ENCODE measurements at regions not wholly inside any gene's neighbourhood (a gene's known extent, or its start where the extent isn't known, plus 50 kb on each side); places are given as distances from the start of the nearest gene placed in this dataset.

- TF ChIP-seq CTCF (IDR thresholded peaks at IDR 0.05) (no peak), POLR2AphosphoS5 (IDR thresholded peaks at IDR 0.05) (no peak)
- no peaks in the 10 kb centered on the region for H3K9me3 ChIP-seq
- H3K36me3 ChIP-seq = no peaks in the 10 kb centered on the region
- H3K4me1 ChIP-seq (replicated peaks) = no peaks in the 10 kb centered on the region
- no peak overlapping the region for H3K27ac ChIP-seq
- DNase-seq (ENCODE audit: low spot score) = no peak
- intact Hi-C loops (cut with DNase I) = no loop called here
- no peaks in the 10 kb centered on the region for H3K27me3 ChIP-seq (replicated peaks; ENCODE audit: insufficient read depth)
- H3K4me3 ChIP-seq = no peak overlapping the region
- WGBS = 85% methylated on average over 16 of the region's 16 CpGs
Measured at GRCh38 chr6:164105705-164106104, 691.2 kb downstream of the QKI start.

GRCh38 chr6:164104432-164104831 lies 689.9 kb downstream of the QKI start:
- 97% methylated on average over 4 of the region's 4 CpGs for WGBS
- Histone ChIP-seq H3K27me3 (replicated peaks; ENCODE audit: insufficient read depth) (no peaks in the 10 kb centered on the region), H3K4me1 (replicated peaks) (no peaks in the 10 kb centered on the region), H3K9me3 (no peaks in the 10 kb centered on the region), H3K27ac (no peak overlapping the region), H3K36me3 (no peaks in the 10 kb centered on the region), H3K4me3 (no peak overlapping the region)
- TF ChIP-seq CTCF (IDR thresholded peaks at IDR 0.05) (no peak), POLR2A (IDR thresholded peaks at IDR 0.05) (no peak), POLR2AphosphoS5 (IDR thresholded peaks at IDR 0.05) (no peak)
- intact Hi-C loops (cut with DNase I) = no loop called here
- no peak for DNase-seq (ENCODE audit: low spot score)

- Histone ChIP-seq H3K36me3 (no peaks in the 10 kb centered on the region), H3K4me3 (no peak overlapping the region), H3K4me1 (replicated peaks) (no peaks in the 10 kb centered on the region), H3K27me3 (replicated peaks; ENCODE audit: insufficient read depth) (no peaks in the 10 kb centered on the region), H3K9me3 (no peaks in the 10 kb centered on the region), H3K27ac (no peak overlapping the region)
- TF ChIP-seq POLR2A (IDR thresholded peaks at IDR 0.05) (no peak), POLR2AphosphoS5 (IDR thresholded peaks at IDR 0.05) (no peak), CTCF (IDR thresholded peaks at IDR 0.05) (no peak)
- intact Hi-C loops (cut with DNase I) = no loop called here
- no peak for DNase-seq (ENCODE audit: low spot score)
- WGBS = 90% methylated on average over 4 of the region's 4 CpGs
Measured at GRCh38 chr6:164102693-164103092, 688.2 kb downstream of the QKI start.

GRCh38 chr6:164101859-164102258 lies 687.3 kb downstream of the QKI start:
- Histone ChIP-seq H3K4me3 (no peak overlapping the region), H3K9me3 (no peaks in the 10 kb centered on the region), H3K4me1 (replicated peaks) (no peaks in the 10 kb centered on the region), H3K27me3 (replicated peaks; ENCODE audit: insufficient read depth) (no peaks in the 10 kb centered on the region), H3K27ac (no peak overlapping the region), H3K36me3 (no peaks in the 10 kb centered on the region)
- DNase-seq (ENCODE audit: low spot score) = no peak
- 79% methylated on average over 2 of the region's 2 CpGs for WGBS
- intact Hi-C loops (cut with DNase I) = no loop called here
- TF ChIP-seq POLR2AphosphoS5 (IDR thresholded peaks at IDR 0.05) (no peak), POLR2A (IDR thresholded peaks at IDR 0.05) (no peak), CTCF (IDR thresholded peaks at IDR 0.05) (no peak)

- 91% methylated on average over 22 of the region's 22 CpGs for WGBS
Measured at GRCh38 chr6:164099269-164099865, 684.8 kb downstream of the QKI start.

More at GRCh38 chr6:164099269-164099865, 684.8 kb downstream of the QKI start:
- TF ChIP-seq CTCF (IDR thresholded peaks at IDR 0.05) = no peak
- no peak for TF ChIP-seq POLR2A (IDR thresholded peaks at IDR 0.05)
- no peak for TF ChIP-seq POLR2AphosphoS5 (IDR thresholded peaks at IDR 0.05)
- Histone ChIP-seq H3K27ac (no peak overlapping the region), H3K4me1 (replicated peaks) (no peaks in the 10 kb centered on the region), H3K9me3 (no peaks in the 10 kb centered on the region), H3K27me3 (replicated peaks; ENCODE audit: insufficient read depth) (no peaks in the 10 kb centered on the region), H3K4me3 (no peak overlapping the region), H3K36me3 (no peaks in the 10 kb centered on the region)
- DNase-seq (ENCODE audit: low spot score) = no peak
- intact Hi-C loops (cut with DNase I) = no loop called here
